ENCODE measurements at regions not wholly inside any gene's neighbourhood (a gene's known extent, or its start where the extent isn't known, plus 50 kb on each side); places are given as distances from the start of the nearest gene placed in this dataset.
"Not testable (repeated sequence)": the region's sequence is repeated elsewhere in the genome, so short reads cannot be mapped to it uniquely, and the experiment has no call there.

DNA sequence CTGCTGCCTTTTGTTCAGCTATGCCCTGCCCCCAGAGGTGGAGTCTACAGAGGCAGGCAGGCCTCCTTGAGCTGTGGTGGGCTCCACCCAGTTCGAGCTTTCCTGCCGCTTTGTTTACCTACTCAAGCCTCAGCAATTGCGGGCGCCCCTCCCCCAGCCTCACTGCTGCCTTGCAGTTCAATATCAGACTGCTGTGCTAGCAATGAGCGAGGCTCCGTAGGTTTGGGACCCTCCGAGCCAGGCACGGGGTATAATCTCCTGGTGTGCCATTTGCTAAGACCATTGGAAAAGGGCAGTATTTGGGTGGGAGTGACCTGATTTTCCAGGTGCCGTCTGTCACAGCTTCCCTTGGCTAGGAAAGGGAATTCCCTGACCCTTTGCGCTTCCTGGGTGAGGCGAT, 51.9 kb downstream of the DIPK2A start:
- not testable (repeated sequence) for DNase-seq

DNA sequence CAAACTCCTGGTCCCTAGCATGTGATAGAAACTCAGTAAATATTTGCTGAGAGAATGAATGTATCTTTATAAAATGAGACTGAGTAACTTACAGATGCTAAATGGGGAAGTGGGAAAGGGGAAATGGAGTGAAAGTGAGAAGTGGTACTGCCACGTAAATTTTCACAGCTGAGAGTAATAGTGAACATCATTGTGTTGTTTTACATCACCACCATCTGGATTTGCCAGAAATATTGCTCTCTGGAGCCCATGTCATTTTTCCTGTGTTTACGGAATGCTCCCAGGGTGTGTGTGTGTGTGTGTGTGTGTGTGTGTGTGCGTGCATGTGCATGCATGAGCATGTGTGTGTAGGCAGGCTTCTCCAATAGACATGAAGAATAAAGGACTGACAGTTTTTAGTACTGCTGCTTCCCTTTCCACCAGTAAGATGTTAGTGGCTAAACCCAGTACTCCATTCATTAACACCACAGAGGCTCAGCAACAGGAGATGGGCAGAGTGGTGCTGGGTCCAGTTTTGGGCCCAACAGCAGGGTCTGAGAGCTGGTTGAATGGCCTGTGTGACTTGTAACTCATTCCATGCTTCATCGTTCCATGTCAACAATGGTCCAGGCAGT, 57.3 kb downstream of the DIPK2A start:
- DNase-seq, result no peak

DNA sequence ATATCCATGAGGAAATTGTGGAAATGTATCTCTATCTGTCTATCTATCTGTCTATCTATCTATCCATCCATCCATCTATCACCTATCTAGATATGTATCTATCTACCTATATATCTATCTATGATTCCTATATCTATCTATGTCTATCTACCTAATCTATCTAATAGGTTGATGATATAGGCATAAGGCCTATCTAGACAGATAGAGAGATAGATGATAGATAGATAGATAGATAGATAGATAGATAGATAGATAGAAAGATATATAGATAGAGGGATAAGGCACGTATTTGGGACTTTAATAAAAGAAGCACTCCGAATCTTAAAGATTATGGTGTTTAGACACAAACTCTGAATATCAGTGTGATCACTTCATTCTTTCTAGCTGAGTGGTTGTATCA, 58.1 kb downstream of the DIPK2A start:
- no peak for DNase-seq

DNA sequence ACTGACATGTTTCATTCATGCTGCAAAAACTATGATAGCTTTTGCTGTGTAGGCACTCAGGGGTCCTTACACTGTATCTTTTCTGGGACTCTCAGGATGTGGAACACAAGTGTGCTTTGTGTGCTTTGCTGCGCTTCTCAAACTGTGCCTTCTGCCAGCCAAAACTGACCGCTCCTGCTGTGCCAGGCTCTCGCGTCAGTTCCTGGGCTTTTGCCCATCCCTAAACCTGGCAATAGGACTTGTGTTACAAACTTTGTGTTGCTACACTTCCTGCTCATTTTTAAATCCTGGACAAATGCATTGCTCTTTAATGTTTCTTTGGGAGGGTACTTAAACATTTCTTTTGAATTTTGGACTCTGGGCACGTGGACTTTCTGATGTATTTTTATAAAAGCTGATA, 60.3 kb downstream of the DIPK2A start:
- DNase-seq, result no peak

DNA sequence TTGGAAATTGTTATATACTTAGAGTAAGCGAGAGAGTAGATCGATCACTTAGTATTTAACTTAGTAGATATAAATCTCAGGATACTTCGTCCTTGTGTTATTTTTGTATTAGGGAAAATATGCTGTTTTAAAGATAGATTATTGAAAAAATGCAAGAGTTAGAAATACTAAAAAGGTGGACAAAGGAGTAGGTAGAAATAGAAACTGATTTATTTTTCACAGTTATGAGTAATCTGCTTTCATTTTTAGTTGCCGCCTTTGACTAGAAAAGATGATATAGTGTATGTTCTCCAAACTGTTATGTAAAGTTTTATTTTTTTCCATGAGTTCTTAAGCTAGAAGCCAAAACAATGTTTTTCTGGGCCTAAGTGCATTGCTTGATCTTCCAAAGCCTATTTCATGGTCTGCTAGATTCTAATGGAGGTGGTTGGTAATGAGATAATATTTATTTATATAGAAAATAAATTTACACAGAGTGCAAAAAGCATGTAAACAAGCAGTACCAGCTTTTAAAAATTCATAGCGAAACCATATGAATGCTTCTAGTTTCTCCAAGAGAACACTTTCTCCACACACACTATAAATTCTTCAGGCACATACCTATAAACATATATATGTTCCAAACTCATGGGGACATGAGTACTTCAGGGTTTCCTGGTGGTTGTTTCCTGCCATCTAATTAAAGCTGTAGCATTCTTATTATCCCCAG, 61.1 kb downstream of the DIPK2A start:
- no peak for DNase-seq

DNA sequence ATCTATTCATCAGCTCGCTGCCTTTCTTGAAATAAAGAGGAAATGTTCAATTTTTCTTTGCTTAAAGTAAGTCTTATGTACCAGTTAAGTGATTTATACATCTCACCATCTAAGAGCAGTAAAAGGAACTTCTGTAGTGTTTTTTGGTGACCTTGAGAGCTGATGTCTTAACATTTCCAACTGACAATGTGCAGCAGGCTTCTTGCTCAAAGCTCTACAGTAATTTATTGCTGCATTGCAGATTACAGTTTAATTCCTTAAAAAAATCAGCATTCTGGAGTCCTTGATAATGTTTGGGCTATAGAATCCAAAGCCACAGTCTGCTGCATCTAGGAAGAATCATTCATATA, 61.6 kb downstream of the DIPK2A start:
- no peak for DNase-seq

DNA sequence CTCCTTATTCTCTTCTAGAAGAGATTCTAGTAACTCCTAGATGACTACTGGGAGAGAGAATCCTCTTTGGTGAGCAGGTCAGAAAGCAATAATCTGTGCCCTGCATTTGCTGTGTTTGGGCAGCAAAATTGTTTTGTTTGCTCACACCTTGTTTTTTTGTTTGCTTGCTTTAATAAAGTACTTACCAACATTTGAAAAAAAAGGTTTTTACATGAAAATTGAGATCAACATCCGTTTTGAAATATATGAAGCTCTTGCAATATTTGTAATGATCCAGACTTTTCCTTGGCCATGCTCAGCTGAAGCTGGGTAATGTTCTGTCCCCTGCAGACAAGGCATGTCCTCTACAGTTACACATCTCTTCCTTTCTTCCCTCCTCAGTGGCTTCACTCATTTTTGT, 62.2 kb downstream of the DIPK2A start:
- no peak for DNase-seq

DNA sequence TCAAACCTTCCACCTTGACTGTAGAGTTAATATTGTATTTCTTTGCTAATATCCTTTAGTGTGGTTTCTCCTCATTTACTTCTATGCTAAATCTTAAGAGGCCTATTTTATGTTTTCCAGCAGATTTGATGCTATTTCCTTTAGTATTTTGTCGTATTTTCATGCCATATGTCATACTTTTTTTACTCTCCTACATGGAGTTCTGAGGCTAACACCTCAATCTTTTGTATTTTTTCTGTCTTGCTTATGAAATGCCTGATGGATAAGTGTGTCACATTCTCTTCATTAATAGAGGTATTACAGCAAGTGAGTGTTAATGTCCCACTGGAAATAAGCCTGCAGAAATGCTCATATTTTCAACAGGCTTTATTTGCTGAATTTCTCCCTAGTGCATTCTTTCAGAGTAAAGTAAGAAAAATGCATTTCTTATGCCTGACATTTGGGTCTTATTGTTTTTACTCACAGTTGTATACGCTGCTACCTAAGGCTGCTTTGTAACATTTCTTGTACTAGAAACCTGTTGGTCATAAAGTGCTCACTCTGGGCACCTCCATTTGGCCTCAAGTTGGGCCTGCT, 63.2 kb downstream of the DIPK2A start:
- DNase-seq, result no peak

DNA sequence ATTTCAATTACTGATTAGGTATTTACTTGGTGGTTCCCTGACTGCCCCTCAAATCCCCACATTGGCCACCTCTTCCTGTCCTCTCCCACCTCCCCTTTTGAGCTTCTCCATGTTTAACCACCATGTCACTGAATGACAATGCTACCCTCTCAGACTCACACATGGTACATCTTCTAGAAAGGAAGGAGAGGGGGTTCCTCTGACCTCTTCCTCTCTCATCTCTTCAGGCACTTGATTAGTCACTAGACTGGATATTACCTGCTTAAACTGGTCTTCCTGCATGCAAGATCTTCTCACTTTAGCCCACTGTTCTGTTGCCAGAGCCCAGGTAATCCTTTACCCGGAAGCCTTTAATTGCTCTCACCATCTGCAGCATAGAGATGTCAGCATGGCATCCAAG, 64.9 kb downstream of the DIPK2A start:
- no peak for DNase-seq

DNA sequence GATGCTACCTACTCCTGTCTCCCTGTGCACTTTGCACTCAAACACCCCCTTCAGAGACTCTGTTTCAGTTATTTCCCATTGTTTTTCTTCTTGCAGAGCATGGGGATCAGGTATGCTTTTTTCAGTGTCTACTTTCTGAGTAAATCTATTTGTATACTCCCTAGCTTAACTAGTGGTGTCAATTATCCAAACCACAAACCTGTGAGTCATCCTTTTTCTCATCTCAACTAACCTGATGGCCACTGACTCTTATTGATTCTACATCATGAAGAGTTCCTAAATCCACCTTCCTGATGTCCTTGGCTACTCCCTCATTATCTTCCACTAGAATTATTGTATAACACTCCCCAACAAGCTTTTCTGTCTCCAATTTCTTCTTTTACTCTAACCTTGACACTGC, 68.0 kb downstream of the DIPK2A start:
- DNase-seq, result no peak

DNA sequence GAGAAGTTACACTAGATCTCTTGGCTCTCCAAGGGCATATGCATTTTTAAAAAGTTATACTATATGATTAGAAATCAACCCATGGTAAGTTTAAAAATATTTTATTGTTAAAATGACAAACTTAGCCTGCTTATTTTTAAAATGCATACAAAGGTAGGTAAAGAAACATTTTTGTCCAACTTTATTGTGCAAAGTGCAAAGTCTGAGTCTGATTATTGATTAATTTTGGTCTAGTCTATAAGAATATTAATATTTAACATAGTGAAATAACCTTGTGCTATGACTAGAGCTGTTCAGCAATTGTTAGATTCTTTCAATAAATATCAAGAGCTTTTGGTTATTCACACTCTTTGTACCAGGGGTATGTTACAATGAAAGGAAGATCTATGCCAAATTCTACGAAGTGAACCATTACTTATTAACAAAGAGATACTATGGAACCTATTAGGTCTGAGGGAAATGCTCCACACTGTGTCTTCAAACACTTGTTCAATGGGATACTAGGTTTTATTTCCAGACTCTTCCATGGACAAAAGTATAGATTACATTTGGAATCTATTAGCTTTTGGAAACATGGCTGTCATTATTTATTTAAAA, 70.4 kb downstream of the DIPK2A start:
- DNase-seq, result no peak

DNA sequence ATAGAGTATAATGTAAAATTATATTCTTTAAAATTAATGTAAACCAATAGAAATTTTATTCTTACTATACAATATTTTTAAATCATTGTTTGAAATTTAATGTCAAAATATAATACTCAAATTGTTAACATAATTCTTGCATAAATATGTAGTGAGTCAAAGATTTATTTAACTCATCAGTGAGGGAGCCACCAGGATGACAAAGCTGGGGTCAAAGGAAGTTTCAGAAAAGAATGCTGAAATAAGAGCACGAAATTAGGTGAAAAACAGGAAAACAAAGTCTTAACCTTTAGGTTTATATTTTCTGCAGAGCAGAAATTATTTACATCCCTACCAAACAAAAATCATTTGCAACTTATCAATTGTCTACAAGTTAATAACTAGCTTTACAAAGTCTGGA, 74.1 kb downstream of the DIPK2A start:
- no peak for DNase-seq

DNA sequence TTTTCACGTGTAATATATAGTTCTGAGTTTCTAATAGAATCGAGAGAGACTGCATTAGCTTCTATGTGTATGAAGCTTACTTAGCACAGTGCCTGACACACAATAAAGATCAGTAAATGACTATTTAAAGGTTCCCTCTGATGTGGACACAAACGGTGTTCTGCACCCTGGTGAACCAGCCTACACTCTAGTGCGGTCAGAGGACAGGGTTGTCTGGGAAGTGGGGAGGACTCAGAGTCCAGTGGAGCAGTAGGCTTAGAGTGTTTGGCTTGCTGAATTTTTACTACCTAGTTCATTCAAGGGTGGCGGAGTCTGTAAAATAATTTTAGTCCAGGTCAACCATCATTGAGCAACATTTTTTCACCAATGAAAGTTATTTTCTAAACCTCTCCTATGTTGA, 77.8 kb downstream of the DIPK2A start:
- no peak for DNase-seq

DNA sequence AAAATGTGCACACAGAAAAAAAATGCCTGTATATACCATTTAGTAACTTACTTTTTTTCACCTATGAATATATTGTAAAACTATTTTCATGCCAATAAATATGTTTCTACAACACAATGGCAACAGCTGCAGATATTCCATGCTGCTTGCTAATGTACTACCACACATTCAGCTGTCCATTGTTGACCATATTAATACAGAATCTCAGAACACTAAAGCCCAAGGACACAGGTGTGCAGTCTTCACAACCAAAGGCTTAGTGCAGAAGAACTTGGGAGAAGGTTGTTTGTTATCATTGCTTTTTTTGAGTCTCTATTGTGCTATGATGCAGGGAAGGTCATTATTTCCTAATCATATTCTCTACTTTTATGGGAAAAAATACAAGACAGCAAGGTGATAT, 79.6 kb downstream of the DIPK2A start:
- no peak for DNase-seq

DNA sequence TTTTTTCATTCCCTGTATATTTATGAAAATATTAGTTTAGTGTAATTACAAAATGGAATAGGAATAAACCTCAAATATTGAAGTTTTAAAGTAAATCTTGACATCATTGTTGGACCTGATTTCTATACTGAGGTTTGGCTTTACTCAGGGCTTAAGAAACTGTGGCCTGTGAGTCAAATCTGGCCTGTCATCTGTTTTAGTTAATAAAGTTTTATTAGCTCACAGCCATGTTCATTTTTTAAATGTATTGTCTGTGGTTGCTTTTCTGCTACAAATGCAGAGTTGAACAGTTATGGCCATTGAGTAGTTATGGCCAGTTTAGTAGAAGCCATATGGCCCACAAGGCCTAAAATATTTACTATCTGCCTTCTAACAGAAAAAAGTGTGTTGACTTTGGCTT, 80.7 kb downstream of the DIPK2A start:
- DNase-seq, result no peak

DNA sequence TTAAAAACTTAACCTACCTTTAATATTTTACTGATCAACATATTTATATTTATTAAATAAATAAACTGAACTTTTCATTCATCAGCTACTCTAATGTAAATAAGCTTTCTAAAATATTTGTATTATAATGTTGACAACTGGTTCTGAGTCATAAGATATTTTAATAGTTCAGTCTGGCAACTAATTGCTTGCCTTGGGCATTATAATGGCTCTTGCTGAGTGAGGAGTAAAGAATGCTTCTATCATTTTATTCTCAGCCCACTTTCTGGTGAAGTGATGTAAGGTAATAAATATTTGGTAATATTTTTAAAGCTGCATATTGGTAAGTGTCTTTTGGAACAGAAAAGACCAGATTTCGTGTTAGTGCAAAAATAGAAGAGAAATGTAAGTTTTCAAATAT, 81.5 kb downstream of the DIPK2A start:
- DNase-seq, result no peak

DNA sequence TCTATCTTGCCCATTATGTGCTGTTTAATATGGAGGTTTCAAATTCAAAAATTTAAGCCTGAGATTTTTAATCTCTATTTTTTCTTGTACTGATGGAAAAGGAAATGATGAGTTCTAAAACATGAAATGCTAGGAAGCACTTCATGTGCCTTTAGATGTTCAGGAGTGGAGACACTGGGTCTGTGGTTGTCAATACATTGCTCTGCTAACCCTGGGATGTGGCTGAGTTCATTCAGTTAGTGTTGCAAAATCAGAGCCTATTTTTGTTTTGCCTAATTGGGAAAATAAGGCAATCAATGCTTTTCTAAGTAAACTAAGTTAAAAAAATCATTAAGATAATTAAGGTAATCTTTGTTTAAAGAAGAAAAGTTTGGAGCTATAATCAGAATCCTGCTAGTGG, 83.1 kb downstream of the DIPK2A start:
- no peak for DNase-seq

DNA sequence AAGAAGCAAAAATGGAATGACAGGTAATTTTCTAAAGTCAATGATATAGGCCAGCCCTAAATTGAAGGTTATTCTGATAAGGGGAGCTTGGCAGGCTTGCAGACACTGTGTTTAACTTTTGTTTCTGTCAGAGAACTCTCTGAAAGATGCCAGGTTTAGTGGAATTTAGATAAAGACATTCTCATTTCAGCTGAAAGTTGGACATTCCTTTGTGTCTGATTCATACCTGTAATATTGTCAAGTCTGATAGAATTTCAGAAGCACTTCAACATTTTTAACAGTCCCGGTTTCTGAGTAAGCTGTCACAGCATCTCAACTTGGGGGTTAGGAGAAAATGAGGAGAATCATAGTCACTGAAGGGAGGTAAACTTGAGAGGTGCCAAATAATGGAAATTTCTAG, 84.0 kb downstream of the DIPK2A start:
- DNase-seq, result no peak

DNA sequence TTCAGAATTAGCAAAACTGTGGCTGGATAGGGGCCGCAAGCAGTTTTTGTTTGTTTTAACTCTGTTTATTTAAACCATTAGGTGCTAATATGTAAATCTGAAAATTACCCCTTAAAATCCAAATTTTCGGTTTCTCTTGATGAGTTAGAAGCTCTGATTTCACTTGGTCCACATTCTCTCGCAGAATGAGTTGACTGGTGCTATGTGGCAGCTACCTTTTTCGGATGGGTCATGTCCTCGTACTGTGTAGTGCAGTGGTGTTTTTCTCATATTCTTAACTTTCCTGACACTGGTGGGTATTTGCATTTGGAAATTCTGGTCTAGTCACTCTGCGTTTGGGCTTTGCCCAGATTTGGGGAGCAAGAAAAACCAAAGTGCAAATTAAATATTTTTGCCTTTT, 87.1 kb downstream of the DIPK2A start:
- no peak for DNase-seq

DNA sequence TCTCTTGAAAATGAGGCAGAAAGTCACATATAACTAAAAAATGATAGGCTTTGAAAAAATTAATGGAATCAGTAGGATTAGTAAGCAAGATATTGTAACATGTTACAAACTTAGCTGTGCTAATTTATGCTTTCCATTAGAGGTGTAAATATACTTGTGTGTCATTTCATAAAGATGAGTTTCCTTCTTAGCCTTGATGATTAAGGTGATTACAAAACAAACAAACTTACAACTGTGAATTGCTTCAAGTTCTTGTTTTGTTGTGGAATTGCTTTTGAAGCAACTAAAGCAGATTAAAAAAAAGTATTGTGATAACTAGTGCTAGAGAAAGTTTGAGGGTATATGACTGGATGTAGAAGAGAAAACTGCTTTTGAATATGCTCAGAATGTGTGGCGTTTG, 87.9 kb downstream of the DIPK2A start:
- no peak for DNase-seq

DNA sequence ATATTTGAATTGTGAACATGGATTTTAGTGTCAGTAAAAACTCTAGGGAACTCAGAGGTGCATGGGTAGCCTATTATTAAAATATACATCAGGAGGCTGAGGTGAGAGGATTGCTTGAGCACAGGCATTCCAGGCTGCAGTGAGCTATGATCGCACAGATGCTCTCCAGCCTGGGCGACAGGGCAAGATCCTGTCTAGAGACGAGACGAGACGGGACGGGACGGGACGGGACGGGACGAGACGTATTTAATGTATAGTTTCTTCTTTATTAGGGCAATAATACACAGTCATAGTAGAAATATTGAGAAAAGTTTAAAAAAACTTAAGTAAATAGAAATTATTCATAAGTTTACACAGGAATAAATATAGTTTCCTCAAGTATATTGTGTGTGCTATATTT, 89.3 kb downstream of the DIPK2A start:
- DNase-seq, result no peak

DNA sequence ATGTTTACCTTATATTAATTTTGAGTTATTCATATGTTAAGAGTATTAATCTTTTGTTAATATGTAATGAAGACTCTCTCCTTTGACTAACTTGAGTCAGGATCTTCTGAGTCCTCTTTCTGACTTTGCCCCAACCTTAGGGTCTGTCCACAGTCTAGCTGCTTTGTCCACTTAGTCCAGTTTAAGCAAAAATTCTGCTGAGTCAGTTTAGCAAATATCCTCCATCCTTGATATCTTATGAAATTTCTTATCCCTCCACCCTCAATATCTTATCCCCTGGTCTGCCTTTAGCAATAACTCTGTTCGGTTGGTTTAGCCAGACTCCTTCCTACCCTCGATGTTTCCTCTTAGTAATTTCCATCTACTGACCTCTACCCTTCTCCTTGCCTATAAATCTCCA, 91.7 kb downstream of the DIPK2A start:
- DNase-seq, result no peak

DNA sequence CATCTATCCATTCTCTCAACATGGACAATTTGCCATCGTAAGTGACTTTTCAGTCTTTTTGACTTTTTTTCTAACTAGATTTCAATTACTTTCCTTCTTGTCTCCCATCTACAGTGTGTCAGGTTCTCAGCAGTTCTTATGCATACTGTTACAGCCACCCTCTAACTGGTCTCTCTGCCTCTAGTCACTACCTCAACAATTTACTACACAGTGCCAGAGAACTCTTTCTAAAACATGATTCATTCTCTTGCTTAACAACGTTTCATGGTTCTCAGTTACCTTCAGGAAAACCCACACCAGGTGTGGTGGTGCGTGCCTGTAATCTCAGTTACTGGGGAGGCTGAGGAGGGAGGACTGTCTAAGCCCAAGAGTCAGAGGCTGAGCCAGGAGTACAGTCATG, 95.4 kb downstream of the DIPK2A start:
- DNase-seq, result no peak

DNA sequence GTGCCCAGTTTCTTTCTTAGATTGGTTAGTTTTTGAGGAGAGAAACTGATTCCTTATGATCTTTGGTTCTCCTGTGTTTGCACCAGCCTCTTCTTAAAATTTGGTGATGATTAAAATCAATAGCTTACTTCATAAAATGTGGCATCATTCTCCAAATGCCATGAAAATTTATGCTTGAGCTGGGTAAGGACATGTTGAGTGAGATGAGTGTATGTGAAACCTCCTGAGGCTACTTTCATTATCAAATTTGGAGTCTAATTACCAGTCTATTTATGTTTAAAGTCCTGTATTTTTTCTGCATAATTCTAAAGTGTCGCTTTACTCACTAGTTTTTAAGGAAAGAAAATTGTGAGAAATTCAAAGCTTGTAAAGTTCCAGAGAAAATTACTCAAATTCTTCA, 102.1 kb downstream of the DIPK2A start:
- no peak for DNase-seq

DNA sequence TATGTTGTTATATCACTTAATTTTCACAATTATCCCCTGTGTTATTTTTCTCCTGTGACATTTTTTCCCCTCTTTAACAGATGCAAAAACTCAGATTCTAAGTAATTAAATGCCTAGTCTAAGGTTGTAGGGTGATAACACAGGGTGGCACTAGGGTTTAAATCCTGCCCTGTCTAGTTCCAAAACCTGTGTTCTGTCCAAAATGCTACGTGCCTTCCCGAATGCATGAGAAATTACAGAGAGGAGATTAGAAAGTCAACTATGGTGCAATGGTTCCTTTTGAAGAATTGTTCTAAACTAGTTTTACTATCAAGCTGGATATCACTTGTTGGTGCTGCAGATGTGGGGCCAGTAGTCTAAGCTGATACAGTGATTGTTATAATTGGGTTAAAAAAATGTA, 108.0 kb downstream of the DIPK2A start:
- DNase-seq, result no peak
